ENCODE measurements at regions not wholly inside any gene's neighbourhood (a gene's known extent, or its start where the extent isn't known, plus 50 kb on each side); places are given as distances from the start of the nearest gene placed in this dataset.

- DNase-seq (ENCODE audit: low read depth): no peak
These were observed 163.6 kb upstream of the TMPO start for GRCh38 chr12:98351784-98352183.

GRCh38 chr12:98352218-98352811 is 163.1 kb upstream of the TMPO start:
- DNase-seq (ENCODE audit: low read depth): no peak

GRCh38 chr12:98352835-98353234 is 162.6 kb upstream of the TMPO start:
- DNase-seq (ENCODE audit: low read depth): no peak

- no peak for DNase-seq (ENCODE audit: low read depth)
These were observed 160.8 kb upstream of the TMPO start for GRCh38 chr12:98354520-98355035.

- no peak for DNase-seq (ENCODE audit: low read depth)
These were observed 160.1 kb upstream of the TMPO start for GRCh38 chr12:98355322-98355721.

GRCh38 chr12:98355933-98356332 is 159.5 kb upstream of the TMPO start:
- no peak for DNase-seq (ENCODE audit: low read depth)

GRCh38 chr12:98358144-98358543 is 157.2 kb upstream of the TMPO start:
- DNase-seq (ENCODE audit: low read depth): no peak

GRCh38 chr12:98359856-98360255 is 155.5 kb upstream of the TMPO start:
- DNase-seq (ENCODE audit: low read depth): no peak

- DNase-seq (ENCODE audit: low read depth): no peak
These were observed 155.0 kb upstream of the TMPO start for GRCh38 chr12:98360401-98360800.

- DNase-seq (ENCODE audit: low read depth): no peak
These were observed 145.8 kb upstream of the TMPO start for GRCh38 chr12:98369581-98369980.

GRCh38 chr12:98370976-98371375 is 144.4 kb upstream of the TMPO start:
- no peak for DNase-seq (ENCODE audit: low read depth)

- no peak for DNase-seq (ENCODE audit: low read depth)
These were observed 144.0 kb upstream of the TMPO start for GRCh38 chr12:98371419-98371818.

- DNase-seq (ENCODE audit: low read depth): no peak
These were observed 142.9 kb upstream of the TMPO start for GRCh38 chr12:98372340-98373024.

GRCh38 chr12:98373025-98373554 is 142.3 kb upstream of the TMPO start:
- DNase-seq (ENCODE audit: low read depth): no peak

- DNase-seq (ENCODE audit: low read depth): no peak
These were observed 141.4 kb upstream of the TMPO start for GRCh38 chr12:98374007-98374406.

GRCh38 chr12:98379106-98379505 is 136.3 kb upstream of the TMPO start:
- no peak for DNase-seq (ENCODE audit: low read depth)

- DNase-seq (ENCODE audit: low read depth): no peak
These were observed 129.7 kb upstream of the TMPO start for GRCh38 chr12:98385641-98386040.

GRCh38 chr12:98387444-98387843 is 127.9 kb upstream of the TMPO start:
- DNase-seq (ENCODE audit: low read depth): no peak

- DNase-seq (ENCODE audit: low read depth): no peak
These were observed 127.3 kb upstream of the TMPO start for GRCh38 chr12:98388126-98388525.

- DNase-seq (ENCODE audit: low read depth): no peak
These were observed 125.8 kb upstream of the TMPO start for GRCh38 chr12:98389593-98389992.

GRCh38 chr12:98397323-98398105 is 117.9 kb upstream of the TMPO start:
- peak; percentile 60 for DNase-seq (ENCODE audit: low read depth)

GRCh38 chr12:98399532-98399931 is 115.9 kb upstream of the TMPO start:
- DNase-seq (ENCODE audit: low read depth): peak; percentile 56

- DNase-seq (ENCODE audit: low read depth): no peak
These were observed 114.0 kb upstream of the TMPO start for GRCh38 chr12:98401427-98401826.
